HG03439 (cell line): ENCODE measurements at regions not wholly inside any gene's neighbourhood (a gene's known extent, or its start where the extent isn't known, plus 50 kb on each side); places are given as distances from the start of the nearest gene placed in this dataset.
A peak's percentile ranks its signal among the peaks of the same experiment; 100 is the strongest.
"Not testable (repeated sequence)": the region's sequence is repeated elsewhere in the genome, so short reads cannot be mapped to it uniquely, and the experiment has no call there.

Experiments
- ATAC-seq: cut with Tn5 transposase; IDR thresholded peaks from one replicate; pipeline ENCODE4 v1.9.1; 2021; ENCODE audit warnings: mild to moderate bottlenecking, moderate library complexity; ENCODE audit not compliant: unreplicated experiment

DNA sequence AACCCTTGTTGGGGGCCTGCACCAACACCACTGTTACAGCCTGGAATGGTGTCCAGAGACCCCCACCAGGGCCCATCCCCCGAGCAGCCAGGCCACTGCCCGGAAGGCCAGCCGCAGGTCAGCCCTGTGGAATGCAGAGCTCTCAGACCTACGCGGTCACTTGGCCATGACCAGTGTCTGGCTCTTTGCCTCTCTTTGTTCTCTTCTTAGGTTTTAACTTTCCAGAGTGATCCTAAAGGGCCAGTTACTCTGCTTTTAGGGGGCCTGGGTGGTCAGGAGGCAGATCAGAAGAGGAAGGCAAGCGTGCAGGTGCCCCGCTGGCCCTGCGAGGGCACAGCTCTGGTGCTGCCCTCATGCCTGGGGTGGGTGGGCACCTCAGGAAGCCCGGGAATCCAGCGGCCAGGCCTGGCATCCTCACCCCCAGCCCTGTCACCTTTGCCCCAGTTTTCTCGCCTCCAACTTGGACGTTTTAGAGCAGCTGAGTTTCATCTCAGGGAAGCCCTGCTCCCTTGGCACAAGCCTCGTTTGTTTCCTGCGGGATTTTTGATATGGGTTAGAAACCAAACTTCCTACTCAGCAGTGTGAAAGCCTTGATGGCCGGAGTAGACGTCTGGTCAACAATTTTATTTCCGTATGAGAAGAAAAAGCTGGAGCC lies 62.5 kb upstream of the CHST15 start:
- no peak for ATAC-seq

DNA sequence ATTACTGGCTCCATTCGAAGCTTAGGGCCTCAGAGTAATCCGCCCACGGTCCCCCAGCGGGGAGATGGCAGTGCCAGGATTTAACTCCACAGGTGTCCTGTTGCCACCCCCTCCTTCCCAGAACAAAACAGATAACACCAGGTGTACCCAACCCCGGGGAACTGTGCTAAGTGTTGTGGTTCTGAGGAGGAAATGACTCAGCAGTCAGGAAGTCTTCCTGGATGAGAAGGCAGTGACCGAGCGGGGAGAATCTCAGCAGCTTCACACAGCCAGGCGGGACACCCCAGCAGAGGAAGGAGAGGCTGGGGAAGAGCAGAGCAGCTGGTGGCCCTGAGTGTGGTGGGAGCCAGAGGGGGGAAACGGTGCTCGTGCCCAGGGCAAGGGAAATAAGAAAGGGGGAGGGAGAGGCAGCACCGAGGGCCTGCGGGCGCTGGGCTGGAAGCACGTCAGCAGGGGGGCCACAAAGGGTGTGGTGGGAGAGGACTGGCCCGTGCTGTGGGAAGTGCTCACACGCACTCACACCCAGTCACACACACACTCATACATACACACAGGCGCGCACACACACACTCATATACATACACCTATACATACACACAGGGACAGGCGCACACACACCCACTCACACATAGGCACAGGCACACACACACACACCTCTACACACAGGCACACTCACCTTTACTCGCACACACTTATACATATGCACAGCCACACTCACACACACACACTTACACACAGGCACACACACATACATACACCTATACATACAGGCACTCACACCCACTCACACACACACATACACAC lies 59.8 kb upstream of the CHST15 start:
- peak; percentile 59 for ATAC-seq

DNA sequence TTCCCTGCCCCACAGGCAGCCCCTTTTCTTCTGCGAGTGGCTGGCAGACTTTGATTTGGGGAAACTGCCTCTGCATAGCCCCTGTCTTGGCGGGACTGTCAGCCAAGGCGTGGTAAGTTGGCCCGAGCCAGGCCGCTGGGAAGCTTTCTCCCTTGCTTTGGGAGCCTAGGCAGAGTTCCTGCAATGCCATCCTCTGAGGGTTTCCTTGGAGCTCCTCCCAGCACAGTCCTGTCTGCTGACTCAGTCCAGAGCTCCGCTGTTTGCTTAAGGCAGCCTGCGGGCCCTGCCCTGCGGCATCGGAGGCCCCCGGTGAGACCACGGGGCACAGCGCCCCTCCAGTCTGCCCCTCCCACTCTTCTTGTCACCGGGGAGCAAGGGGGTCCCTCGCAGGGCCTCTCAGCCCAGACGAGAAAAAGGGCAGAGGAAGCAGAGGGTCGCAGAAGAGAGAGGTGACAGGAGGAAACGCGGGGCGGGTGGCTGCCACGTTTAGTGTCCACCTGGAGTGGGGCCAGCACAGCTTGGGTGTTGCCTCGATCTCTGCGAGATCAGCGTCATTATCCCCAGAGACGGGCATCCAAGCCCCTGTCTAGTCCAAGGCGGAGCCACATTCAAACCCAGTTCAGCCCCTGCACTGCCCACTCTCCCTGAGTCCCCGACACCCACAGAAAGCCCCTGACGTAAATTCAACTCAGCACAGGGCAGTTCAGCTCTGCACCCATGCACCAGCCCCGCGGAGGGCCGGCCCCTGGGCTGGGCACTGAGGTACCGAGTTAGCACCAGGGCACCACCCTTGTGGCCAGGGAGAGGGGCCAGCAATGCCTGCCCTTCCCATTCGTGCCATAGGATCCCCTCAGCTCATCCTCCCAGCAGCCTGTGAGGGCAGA lies 59.0 kb upstream of the CHST15 start:
- peak; percentile 8 for ATAC-seq

DNA sequence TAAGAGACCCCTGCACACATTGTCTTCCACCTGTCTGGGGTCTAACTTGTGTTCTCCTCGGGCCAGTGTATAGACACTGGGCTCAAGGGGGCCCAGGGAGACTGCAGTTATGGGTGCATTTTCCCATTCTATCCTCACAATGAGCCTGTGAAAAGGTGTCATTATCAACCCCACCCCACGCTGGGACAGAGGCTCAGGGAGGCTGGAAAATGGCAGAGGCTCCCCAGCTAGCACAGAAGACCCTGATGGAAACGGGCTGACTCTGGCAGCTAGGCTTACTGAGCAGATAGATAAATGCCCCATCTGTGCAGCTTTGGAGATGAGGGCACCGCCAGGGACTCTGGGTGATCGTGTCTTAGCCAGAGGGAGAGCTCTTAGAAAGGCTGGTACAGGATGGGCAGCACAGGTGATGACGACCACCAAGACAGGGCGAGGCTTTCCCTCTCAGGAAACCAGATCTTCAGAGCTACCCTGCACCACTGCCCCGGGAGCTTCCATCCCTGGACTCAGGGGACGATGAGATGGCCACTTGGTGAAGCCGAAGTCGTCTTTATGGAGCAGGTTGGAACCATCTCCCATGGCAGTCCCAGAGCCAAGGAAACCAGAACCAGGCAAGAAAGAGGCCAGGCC lies 58.2 kb upstream of the CHST15 start:
- ATAC-seq = no peak

DNA sequence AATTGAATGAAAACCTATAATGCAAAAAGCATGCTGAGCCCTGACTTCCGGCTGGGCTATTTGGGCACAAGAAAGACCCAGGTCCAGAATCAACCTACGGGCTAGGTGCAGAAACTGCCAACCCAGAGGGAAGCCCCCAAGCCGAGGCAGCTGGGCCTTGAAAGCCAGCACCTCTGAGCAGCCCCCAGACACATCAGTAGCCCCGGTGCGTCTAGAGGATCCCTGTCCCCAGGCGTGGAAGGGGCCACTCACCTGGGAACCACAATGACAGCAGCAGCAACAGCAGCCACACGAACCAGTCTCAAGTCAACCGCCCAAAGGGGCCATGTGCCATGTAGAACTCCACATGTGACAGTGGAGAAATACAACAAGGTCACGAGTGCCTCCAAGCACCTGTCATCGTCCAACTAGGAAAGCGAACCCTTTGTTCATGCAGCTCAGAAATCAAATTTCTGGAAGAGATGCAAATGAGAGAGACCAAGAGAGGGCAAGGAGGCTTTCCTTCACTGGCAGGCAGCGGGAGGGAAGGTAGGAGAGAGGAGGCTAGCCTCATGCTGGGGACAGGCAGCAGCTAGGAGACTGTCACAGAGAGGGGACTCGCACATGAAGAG lies 57.5 kb upstream of the CHST15 start:
- ATAC-seq = no peak

DNA sequence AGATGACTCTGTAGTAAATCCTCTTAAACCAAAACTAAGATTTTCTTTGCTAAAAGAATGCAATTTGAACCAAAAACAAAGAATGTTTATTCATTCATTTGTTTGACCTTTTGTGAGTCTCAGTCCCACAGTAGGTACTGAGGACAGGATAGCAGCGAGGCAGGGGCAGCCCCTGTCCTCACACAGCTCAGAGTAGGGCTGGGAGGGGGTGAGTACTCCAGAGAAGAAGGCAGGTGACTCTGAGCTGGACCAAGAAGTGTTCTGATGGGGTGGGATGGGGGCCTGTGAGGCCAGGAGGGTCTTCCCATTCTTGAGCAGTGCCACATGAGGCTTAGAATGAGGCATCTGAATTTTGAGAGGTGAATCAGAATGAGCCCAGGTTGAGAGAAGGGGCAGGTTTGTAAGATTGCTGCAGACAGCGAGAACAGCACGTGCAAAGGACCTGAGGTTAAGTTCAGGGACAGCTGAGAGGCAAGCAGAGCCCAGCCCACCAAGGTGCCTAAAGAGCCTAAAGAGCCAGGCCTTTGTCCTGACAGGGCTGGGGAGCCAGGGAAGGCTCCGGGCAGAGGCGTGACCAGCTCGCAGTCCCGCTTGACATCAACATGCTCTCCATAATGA lies 56.9 kb upstream of the CHST15 start:
- ATAC-seq = no peak

DNA sequence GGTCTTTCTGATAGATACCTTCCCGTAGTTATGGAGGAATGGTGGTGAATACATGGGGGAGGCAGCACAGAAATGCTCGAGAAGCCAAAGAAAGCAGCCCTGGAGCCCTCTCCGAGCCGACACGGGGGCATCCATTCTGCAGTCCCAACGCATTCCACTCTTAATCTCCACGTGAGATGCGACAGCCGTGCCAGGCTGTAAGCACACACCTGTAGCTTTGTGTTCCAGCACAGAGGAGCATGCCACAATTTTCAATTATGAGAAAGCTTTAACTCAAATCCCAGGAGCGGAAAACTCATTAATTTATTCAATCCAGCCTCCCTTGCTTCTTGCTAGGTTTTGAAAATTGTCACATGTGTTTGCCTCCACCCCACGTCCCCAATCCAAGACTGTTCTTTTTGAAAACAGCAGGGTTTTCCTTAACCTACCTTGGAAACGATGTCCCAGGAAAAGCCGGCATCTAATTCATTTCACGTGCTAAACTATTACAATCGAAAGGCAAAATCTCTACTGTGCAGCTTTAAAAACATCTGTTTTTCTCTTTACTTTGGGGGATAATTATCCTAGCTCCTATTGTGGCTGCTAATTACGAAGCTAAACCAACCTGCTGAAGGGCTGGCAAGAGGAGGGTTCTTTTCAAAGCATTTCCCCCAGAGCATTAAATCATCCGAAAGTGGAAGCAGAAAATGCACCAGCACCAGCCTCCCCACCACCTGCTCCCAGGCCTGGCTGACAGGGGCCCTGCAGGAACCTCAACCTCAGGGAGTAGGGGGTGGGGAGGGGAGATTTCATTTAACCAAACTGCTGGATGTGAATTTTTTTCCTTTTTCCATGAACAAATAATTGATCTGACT lies 56.0 kb upstream of the CHST15 start:
- ATAC-seq = no peak

DNA sequence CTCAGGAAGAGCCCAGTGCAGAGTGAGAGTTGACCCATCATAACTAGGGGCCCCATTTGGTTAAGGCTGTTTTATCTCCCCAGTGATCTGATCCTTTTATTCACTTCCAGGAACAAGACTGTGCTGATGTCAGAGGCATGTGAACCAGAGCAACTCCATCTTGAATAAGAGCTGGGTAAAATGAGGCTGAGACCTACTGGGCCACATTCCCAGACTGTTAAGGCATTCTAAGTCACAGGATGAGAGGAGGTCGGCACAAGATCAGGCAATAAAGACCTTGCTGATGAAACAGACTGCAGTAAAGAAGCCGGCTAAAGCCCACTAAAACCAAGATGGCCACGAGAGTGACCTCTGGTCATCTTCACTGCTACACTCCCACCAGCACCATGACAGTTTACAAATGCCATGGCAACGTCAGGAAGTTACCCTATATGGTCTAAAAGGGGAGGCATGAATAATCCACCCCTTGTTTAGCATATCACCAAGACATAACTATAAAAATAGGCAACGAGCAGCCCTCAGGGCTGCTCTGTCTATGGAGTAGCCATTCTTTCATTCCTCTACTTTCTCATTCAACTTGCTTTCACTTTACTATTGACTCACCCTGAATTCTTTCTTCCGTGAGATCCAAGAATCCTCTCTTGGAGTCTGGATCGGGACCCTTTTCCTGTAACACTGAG lies 55.3 kb upstream of the CHST15 start:
- not testable (repeated sequence) for ATAC-seq

DNA sequence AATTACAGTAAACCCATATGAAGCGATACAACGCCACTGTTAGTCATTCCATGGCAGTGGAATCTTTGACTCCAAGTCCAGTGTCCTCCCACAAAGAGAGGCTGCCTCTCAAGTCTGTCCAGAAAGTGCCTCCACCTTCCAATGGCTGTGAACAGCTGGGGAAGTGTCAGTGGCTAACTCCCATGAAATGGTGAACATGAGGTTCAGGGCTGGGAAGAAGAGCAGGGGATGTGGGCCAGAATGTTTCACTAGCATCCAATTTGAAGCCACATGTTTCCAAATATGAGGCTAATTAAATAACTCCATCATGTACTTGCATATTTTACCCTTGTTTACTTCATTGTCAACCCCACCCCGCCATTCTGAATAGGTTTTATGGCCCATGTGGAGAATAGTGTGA lies 53.1 kb upstream of the CHST15 start:
- ATAC-seq = no peak

DNA sequence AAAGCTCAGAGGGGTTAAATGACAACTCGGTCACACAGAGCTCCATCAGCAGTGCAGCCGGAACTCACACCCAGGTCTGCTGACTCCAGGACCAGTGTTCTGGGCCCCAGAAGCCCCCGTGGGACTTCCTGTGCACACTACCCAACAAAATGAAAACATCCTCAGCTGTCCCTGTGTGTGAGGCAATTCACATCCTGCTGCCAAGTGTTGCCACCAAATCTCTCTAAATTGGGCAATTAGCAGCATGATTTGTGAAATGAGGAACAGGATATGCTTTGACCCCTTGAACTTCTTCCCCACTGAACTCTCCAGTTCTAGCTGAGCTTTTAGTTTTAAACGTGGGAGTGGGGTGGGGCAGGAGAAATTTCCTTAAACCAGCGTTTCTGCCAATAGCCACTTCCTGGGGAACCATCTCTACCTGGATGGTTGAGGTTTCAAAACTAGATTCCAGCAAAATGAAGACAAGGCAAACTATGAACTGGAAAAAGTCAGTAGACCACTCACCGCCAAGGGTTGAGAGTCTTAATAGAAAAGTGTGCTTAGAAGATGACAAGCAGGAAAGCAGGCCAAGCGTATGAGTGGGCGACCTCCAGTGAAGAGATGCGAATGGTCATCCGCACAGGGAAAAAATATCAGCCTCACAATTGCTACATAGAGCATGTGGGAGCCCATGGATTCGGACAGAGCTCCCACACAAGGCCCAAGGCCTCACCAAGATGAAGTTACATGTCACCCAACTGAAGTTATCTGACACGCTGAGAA lies 51.9 kb upstream of the CHST15 start:
- ATAC-seq = no peak

DNA sequence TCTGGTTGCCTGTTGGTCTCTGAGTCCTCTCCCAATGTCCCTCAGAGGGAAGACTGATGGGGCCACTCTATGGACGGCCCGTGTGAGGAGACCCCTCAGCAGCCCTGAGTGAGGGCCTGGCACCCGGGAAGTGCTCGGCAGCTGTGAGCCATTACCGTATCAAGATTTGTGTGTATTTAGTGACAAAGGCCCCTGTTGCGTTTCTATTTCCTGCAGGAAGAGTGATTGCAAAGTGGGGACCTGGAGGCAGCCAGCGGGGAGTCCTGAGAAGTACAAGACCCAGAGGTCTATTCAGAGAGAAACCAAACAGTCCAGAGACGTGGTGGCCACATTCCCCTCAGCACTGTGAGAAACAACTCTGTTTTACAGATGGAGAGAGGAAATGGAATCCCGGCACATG lies 51.1 kb upstream of the CHST15 start:
- ATAC-seq = no peak

DNA sequence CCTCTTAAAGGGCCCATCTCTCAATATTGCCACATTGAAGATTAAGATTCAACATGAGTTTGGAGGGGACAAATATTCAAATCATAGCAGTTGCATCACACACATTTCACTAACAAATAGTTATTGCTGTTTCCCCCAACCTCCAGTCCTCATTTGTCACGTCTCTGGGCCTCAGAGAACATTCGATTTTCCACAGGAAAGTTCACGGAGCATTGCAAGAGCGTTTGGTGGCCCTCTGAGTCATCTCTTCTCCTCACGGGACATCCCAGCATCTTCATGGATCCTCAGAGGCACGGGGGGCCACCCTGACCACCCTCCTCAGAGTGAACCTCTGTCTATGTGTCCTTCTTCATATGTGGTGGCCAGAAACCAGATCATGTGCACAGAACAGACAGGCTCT lies 50.3 kb upstream of the CHST15 start:
- no peak for ATAC-seq
